NCI-H187 (cell line): ENCODE measurements at regions not wholly inside any gene's neighbourhood (a gene's known extent, or its start where the extent isn't known, plus 50 kb on each side); places are given as distances from the start of the nearest gene placed in this dataset.

Experiments
- DNase-seq, 2 experiments: peaks; one replicate each; lab custom pipeline; 2025; lab: John Stamatoyannopoulos, UW

GRCh38 chr3:150161011-150161410, 190.3 kb upstream of the PFN2 start:
- DNase-seq: no peak

DNA sequence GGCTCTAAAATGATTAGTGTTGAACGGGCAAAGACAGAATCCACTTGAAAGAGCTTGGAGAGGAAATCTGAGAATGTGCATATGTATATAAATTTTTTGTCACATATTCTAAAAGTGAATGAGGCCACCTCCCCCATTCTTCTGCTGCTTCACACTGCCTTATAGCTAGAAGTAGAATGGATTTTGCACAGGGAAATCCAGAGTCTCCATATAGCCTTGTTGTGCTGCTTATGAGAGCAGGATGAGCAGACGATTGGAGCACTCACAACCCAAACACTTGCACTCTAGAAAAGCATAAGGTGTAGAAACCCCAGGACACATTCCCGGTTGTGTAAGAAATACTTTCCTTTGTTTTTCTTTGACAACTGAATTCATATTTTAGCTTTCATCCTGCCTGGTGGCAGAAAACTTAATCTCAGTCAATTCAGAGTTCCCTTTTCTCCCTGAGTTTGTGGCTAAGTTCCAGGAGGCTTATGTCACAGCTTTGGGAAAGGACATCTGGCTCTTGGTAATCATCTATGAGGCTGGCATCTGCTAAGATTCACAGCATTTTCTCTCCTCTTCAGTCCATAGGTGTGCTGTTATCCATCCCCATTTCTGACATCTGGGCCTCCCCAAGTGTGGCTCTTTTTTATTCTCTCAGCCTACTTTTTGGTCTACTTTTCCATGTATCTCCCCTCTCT, 188.4 kb upstream of the PFN2 start:
- DNase-seq: no peak

DNA sequence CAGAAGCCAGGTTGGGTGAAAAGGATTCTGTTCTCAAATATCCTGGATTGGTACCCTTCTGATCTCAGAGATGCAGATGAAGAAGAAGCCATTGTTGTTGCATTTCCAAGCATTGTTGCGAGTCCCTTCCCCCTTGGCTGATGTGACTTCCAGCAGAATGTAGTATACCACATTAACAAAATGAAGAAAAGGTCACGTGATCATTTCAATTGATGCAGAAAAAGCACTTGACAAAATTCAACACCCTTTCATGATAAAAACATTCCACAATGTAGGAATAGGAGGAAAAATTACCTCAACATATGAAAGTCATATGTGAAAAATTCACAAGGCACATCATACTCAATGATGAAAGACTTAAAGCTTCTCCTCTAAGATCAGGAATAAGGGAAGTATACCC, 181.9 kb upstream of the PFN2 start:
- DNase-seq: no peak

GRCh38 chr3:150150633-150151032, 179.9 kb upstream of the PFN2 start:
- DNase-seq: no peak

DNA sequence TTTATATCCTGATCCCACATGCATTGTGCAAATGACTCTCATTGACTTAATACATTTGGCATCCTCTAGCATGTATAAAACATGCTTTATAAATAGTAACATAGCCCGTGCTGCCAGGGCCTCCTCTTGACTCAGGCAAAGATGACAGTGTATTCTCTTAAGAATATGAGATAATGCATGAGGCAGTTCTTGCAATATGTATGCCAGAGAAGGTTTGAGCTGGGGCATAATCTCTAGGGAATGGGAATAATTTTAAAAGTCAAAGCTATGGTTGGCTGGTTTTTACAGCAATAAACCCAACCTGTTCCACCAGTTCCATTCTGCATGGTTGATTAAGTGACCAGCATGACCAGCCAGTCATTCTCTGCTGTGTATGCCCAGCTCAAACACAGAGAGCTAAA, 179.0 kb upstream of the PFN2 start:
- DNase-seq: peak; percentile 32 to 80

DNA sequence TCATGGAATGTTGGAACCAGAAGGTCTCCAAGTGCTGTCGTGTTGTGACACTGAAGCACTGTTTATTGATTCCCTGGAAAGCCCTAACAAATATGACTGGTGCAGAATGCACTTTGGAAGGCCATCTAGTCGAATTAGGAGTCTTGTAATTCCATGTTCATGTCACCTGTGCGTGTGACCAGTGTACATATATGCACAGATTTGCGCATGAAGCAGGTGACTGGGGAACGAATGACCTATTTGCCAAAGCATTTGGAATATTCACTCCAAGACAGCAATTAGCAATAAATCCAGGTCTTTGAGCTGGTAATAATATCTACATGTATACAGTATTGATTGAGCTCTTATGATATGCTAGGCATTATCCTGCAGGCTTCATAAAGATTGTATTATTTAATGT, 177.5 kb upstream of the PFN2 start:
- DNase-seq: no peak

GRCh38 chr3:150147776-150148175, 177.1 kb upstream of the PFN2 start:
- DNase-seq: no peak

DNA sequence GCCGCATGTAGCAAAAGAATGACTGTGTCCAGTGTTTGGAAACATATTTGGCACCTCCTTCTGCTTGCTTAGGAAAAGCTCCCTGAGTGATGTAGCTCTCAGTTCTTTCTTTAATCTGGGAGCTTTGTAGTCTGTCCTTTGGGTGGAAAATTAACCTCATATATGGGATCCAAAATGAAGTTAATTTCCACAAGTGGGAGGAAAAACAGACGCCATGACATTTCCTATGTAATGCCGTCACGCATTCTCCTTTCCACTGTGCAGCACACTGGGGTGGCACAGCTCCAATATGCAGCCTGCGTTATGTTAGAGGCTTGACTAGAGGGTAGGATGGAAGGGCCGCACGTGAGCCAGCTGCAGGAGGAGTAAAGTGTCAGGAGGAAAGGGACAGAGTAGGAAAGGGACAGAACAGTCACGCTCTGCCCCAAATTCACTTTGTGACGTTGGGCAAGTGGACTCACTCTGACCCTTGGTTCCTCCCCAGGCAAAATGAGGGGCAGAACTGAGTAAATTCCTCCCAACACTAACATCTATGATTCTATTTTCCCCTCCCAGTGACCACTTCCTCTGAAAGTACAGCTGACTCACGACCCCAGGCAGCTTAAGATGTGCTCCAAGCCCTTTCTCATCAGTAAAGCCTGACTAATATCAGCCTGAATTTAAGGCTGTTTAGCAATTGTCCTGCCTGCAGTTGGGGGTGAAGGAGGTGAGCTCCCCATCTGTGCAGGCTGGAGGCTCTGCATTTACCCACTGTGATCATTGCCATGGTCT, 176.5 kb upstream of the PFN2 start:
- no peak for DNase-seq

- no peak for DNase-seq
Measured at GRCh38 chr3:150145659-150146058, 175.0 kb upstream of the PFN2 start.

- no peak for DNase-seq
Measured at GRCh38 chr3:150144191-150144708, 173.6 kb upstream of the PFN2 start.

GRCh38 chr3:150142936-150143335, 172.2 kb upstream of the PFN2 start:
- DNase-seq: no peak

- DNase-seq: no peak
Measured at GRCh38 chr3:150141790-150142326, 171.2 kb upstream of the PFN2 start.

DNA sequence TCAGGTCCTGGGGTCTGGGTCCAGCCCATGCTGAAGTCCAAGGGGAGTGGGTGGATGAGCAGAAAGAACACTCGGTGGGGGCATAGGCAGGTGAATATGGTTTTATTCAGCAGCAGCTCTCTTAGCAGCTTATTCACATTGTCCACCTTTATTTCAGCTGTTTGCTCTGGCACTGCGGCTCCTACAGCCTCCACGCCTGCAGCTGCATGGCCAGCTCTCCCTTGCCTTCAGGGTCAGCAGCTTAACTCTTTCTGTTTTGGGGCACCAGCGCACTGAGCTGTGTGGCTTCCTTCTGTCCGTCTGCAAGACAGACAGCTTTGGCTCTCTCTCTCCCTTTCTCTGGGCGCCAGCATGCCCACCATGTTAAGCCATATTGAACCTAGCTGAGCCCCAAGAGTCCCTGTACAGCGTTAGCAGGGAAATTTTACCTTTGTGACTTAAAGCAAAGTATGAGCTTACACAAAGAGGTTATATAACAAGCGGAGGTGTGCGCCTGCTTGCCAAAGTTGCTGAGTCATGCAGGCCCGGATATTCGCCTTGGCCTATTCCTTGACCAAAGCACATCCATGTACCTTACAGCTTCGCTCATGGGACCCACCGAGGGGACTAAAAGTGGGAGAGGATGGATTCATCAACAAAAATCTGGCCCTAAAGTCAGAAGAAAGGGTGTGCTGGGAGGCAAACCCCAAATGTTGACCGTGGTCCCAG, 170.1 kb upstream of the PFN2 start:
- no peak for DNase-seq

- DNase-seq: no peak
Measured at GRCh38 chr3:150138824-150139223, 168.1 kb upstream of the PFN2 start.

DNA sequence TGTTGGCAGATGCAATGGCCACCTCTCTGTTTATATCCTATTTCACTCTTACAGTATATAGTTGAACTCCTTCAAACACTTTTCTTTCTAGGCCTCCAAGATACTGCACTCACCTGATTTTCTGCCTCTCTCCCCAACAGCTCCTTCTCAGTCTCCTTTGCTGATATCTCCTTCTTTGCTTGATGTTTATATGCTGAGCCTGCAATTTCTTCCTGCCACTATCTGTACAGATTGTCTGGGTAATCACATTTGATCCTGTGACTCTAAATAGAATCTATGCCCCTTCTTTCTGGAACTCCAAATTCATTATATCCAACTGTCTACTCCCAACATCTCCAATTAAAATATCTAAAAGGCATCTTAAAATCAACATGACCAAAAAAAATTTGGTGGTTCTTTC, 165.5 kb upstream of the PFN2 start:
- no peak for DNase-seq

DNA sequence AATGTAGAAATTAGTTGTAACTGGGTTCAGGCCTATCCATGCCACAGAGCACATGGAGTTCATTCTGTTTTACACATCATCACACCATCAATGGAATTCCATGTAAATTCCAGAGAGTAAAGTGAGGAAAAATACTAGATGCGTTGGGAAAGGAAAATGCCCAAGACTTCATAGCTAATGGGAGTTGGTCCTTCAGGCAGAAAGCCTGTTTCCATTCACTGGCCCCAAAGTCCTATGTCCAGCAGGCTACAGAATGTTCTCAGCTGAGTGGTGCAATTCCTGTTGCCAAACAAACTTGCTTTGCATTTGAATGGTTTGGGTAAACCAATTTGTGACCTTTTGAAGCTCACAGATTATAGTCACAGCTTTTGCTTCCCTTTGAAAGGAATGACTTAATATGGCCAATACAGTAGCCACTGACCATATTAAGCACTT, 164.6 kb upstream of the PFN2 start:
- no peak for DNase-seq

GRCh38 chr3:150133293-150133692, 162.6 kb upstream of the PFN2 start:
- DNase-seq: no peak

GRCh38 chr3:150132101-150132749, 161.5 kb upstream of the PFN2 start:
- DNase-seq: no peak

GRCh38 chr3:150131663-150132062, 161.0 kb upstream of the PFN2 start:
- no peak for DNase-seq

- peak; percentile 41 to 66 for DNase-seq
Measured at GRCh38 chr3:150130404-150131100, 159.9 kb upstream of the PFN2 start.

- no peak for DNase-seq
Measured at GRCh38 chr3:150129166-150129565, 158.5 kb upstream of the PFN2 start.
